ENCODE measurements at regions not wholly inside any gene's neighbourhood (a gene's known extent, or its start where the extent isn't known, plus 50 kb on each side); places are given as distances from the start of the nearest gene placed in this dataset.
"Not testable (repeated sequence)": the region's sequence is repeated elsewhere in the genome, so short reads cannot be mapped to it uniquely, and the experiment has no call there.

GRCh38 chr5:84790406-84790805, 405.7 kb upstream of the EDIL3 start:
- no peak for DNase-seq (ENCODE audit: low spot score)

- DNase-seq (ENCODE audit: low spot score): no peak
Observed at GRCh38 chr5:84783003-84783402, 398.3 kb upstream of the EDIL3 start.

- peak; percentile 72 for DNase-seq (ENCODE audit: low spot score)
Observed at GRCh38 chr5:84779186-84779585, 394.5 kb upstream of the EDIL3 start.

- no peak for DNase-seq (ENCODE audit: low spot score)
Observed at GRCh38 chr5:84764227-84764626, 379.5 kb upstream of the EDIL3 start.

- DNase-seq (ENCODE audit: low spot score): no peak
Observed at GRCh38 chr5:84758008-84758407, 373.3 kb upstream of the EDIL3 start.

GRCh38 chr5:84752780-84753179, 368.1 kb upstream of the EDIL3 start:
- DNase-seq (ENCODE audit: low spot score): no peak

- DNase-seq (ENCODE audit: low spot score): no peak
Observed at GRCh38 chr5:84748313-84748712, 363.6 kb upstream of the EDIL3 start.

- DNase-seq (ENCODE audit: low spot score): not testable (repeated sequence)
Observed at GRCh38 chr5:84746280-84746679, 361.6 kb upstream of the EDIL3 start.

GRCh38 chr5:84741056-84741455, 356.4 kb upstream of the EDIL3 start:
- DNase-seq (ENCODE audit: low spot score): no peak

- DNase-seq (ENCODE audit: low spot score): no peak
Observed at GRCh38 chr5:84729326-84729725, 344.6 kb upstream of the EDIL3 start.

- no peak for DNase-seq (ENCODE audit: low spot score)
Observed at GRCh38 chr5:84727708-84728107, 343.0 kb upstream of the EDIL3 start.

GRCh38 chr5:84725946-84726570, 341.4 kb upstream of the EDIL3 start:
- no peak for DNase-seq (ENCODE audit: low spot score)

- no peak for DNase-seq (ENCODE audit: low spot score)
Observed at GRCh38 chr5:84724683-84725082, 340.0 kb upstream of the EDIL3 start.

- no peak for DNase-seq (ENCODE audit: low spot score)
Observed at GRCh38 chr5:84724181-84724580, 339.5 kb upstream of the EDIL3 start.

- no peak for DNase-seq (ENCODE audit: low spot score)
Observed at GRCh38 chr5:84718377-84718776, 333.7 kb upstream of the EDIL3 start.

- no peak for DNase-seq (ENCODE audit: low spot score)
Observed at GRCh38 chr5:84715686-84716085, 331.0 kb upstream of the EDIL3 start.

- DNase-seq (ENCODE audit: low spot score): peak; percentile 52
Observed at GRCh38 chr5:84715091-84715490, 330.4 kb upstream of the EDIL3 start.

GRCh38 chr5:84709075-84709474, 324.4 kb upstream of the EDIL3 start:
- DNase-seq (ENCODE audit: low spot score): no peak

- DNase-seq (ENCODE audit: low spot score): no peak
Observed at GRCh38 chr5:84706678-84707641, 322.3 kb upstream of the EDIL3 start.

- not testable (repeated sequence) for DNase-seq (ENCODE audit: low spot score)
Observed at GRCh38 chr5:84700545-84700944, 315.9 kb upstream of the EDIL3 start.

- DNase-seq (ENCODE audit: low spot score): no peak
Observed at GRCh38 chr5:84696651-84697050, 312.0 kb upstream of the EDIL3 start.

- DNase-seq (ENCODE audit: low spot score): no peak
Observed at GRCh38 chr5:84695330-84695729, 310.6 kb upstream of the EDIL3 start.

- DNase-seq (ENCODE audit: low spot score): no peak
Observed at GRCh38 chr5:84693256-84693655, 308.6 kb upstream of the EDIL3 start.

Measured in umbilical cord (tissue), 1 donor.